GM21526 (cell line): ENCODE measurements at regions not wholly inside any gene's neighbourhood (a gene's known extent, or its start where the extent isn't known, plus 50 kb on each side); places are given as distances from the start of the nearest gene placed in this dataset.
A peak's percentile ranks its signal among the peaks of the same experiment; 100 is the strongest.

Source experiments
- ATAC-seq: cut with Tn5 transposase; IDR thresholded peaks from one replicate; pipeline ENCODE4 v1.9.1; 2021; ENCODE audit warnings: moderate library complexity; ENCODE audit not compliant: unreplicated experiment, low FRiP score

- ATAC-seq, result no peak
Observed at GRCh38 chr6:166754218-166755030, 127.4 kb upstream of the RPS6KA2 start.

DNA sequence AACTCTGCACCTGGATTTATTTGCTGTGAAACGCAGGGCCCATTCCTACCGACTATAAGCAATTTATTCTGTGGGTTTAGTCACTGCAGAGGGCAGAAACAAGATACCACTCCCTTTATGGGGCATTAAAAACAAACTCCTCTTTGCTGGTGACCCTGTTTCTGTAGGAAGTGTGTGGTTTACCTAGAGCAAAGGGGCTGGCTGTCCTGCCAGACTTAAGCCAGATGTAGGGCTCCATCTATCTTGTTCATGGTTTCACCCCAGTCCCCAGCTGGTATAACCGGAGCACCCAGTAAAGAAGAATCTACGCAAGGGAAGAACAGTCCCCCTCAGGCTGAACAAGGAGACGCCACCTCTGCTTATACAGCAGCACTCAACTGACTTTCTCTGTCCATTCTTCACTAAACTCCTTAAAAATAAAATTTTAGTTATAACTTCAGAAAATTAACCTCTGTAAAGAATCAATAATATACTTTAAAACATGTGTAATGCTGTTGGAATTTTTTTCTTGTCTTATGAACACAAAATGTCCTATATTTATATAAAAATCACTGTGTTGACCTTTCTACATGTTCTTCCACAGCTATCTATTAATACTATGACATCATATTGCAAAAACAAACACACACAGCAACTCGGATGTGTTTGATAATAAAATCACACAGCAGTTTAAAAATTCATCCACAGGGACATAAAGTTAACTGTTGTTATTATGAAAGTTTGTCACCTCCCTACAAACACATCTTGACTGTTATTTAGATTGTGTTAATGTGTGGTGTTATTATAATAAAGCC is 126.1 kb upstream of the RPS6KA2 start:
- no peak for ATAC-seq

DNA sequence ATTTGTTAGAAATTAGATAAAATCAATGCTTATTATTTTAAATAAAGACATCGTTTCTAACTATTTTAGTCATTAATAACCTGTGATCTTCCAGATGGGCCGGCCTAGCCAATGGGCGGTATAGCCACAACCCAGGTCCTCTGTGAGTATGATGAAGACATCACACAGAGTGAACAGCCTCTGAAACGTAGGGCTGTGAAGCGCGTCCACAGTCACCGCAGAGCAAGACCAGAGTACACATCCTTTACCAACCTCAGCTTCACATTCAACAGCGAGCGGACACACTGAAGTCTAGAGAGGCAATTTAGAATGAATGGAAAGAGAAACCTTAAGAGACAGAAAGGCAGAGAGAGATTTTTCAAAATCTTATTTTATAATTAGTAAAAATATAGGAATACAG is 125.0 kb upstream of the RPS6KA2 start:
- ATAC-seq, result peak; percentile 65

- peak; percentile 69 for ATAC-seq
Observed at GRCh38 chr6:166751051-166751595, 124.1 kb upstream of the RPS6KA2 start.

DNA sequence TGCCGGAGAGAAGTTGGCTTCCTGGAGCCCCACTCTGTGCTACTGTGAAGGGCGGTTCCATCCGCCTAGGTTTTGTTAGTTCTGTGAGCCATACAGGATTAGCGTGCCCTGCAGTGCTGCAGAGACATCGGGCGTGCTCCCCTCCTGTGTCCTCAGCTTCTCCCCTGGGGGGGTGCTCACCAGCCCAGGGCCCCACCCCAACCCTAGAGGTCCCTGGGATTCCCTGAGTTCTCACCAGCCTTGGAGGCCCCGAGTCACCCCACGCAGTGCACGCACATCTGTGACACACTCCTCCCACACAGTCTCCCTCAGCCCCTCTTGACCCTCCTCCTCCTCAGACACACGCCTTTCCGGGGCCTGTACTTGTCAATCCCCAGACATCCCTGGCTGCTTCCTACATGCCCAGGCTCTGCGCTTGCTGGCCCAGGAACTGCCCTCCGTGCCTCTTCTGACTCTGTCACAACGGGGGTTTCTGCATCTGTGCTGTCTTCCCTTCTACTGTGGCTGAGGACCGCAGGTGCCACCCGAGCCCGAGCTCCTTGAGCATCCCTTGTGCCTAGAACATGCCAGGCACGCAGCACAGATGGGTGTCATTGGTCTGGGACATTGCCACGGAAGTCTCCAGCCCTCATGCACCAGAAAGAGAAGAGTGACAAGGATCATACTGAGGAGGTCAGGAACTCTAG is 123.2 kb upstream of the RPS6KA2 start:
- ATAC-seq, result no peak

- ATAC-seq, result no peak
Observed at GRCh38 chr6:166749666-166750065, 122.6 kb upstream of the RPS6KA2 start.

DNA sequence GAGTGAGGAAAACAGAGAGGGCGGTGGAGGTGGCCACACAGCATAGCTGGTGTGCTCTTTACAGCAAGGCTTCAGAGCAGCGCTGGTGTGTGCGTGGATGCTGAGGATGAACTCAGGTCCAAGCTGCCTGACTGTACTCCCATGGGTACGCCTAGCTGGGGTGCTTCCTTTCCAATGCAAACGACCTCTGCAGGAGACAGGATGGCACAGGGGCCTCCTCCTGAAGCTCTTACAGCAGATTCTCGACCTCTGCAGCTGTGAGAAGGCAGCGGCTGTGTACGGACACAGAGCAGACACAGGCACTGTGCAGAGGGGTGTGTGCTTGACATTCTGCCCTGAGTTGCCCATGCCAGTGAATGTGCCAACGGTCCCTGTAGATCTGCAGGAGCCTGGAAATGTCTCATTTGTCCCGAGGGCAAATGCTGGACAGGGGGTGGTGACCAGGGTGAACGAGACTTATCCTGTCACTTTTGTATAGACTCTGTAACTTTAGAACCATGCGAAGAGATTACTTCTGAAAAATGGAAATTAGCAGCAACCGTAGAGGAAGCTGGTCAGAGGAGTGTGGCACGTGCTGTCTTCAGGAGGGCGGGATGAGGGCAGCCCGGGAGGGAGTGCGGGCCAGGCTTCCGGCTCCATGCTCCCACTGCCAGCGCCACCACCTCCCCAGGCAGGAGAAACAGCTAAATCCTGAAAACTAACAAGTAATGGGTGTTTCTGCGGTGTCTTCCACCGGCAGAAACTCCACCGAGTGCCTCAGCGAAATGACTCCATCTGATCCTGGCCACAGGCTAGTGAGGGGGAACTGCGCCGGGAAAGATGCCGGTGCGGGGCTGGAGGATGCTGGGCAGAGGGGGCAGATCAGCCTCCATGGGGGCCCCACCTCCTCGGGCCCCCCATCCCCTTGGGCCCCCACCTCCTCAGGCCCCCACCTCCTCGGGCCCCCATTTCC is 120.9 kb upstream of the RPS6KA2 start:
- ATAC-seq, result no peak

DNA sequence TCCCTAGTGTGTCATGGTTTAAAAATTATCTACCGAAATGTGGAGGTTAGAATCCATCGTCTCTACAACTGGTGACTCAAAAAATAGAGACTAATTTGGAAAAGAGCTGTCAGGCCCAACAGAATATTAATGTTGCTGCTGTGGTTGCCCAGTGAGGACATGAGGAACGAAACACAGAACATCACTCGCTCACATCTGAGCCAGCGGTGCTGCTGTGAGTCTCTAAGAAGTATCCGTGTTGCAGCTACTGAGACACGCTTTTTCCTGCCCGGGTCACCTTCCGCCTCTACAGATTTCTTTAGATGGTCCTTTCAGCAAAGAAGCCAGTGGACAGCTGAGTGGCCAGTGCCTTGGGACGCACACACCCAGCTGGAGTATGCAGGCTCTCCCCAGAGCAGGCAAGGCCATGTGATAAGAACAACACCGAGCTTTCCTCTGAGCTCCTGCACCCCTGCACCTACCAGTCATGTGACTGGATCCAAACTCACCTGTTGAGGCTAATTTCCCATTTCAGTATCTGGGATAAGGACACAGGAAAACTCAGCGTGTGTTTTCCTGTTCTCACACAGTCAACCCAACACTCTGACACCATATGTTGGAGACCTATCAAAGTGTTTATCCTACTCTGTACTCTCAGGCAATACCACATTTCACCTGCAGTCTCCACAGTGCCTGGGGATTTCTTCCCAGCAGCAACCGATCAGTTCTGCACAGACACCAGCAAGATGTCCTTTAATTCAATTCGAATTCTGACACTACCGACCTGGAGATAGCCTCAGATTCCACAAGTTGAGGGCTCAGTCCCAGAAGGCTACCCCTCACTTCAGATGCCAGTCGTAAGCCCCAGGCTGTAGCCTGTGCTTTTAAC is 119.0 kb upstream of the RPS6KA2 start:
- no peak for ATAC-seq

- no peak for ATAC-seq
Observed at GRCh38 chr6:166744223-166745134, 117.4 kb upstream of the RPS6KA2 start.

- no peak for ATAC-seq
Observed at GRCh38 chr6:166743406-166744222, 116.6 kb upstream of the RPS6KA2 start.

- no peak for ATAC-seq
Observed at GRCh38 chr6:166742981-166743380, 115.9 kb upstream of the RPS6KA2 start.

GRCh38 chr6:166739976-166740318 is 112.9 kb upstream of the RPS6KA2 start:
- ATAC-seq, result no peak

GRCh38 chr6:166739117-166739975 is 112.3 kb upstream of the RPS6KA2 start:
- ATAC-seq, result no peak

DNA sequence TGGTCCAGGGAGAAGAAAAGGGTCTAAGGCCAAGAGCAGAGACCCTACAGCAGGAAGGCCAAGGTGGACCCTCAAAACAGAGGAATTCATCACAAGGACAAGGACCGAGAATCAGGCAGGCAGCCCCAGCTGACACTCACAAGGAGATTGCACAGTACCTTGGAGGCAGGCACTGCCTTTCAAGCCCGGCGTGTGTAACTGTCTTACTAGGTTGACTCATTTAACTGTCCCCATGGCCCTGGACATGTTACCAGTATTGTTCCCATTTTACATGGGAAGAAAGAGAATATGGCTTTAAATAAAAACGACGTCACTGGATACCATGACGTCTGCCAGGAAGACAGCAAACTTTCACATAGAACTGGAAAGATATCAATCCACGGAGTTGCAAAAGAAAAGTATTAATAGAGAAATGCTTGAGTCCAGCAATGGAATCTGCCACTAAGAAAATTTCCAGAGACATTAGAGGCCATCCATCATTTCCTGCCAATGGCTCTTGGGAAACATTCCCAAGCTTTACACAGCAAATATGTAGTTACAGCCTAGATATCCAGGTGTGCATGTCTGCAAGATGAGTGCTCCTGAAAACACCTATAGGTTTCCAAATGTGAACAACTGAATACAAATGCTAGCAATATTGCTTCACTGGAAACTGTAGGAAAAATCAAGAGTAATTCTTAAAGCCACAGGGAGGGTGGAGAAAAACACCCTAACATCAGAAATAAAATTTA is 111.5 kb upstream of the RPS6KA2 start:
- ATAC-seq, result no peak

DNA sequence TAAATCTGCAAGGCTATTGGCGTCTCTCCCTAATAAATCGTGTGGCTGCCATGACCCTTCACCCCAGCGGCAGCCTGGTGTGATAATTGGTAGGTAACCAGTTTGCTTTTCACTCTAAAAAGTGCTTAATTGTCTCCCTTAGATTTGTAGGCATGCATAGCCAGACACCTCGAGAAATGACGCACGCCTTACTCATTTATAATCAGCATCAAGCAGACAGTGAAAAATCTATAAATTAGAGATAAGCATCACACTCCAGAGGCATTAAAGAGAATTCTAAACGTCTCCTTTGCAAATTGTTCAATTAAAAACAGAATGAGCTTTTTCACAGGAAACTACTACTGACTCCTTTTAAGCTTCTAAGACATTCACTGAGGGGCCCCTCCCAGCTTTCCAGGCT is 110.2 kb upstream of the RPS6KA2 start:
- no peak for ATAC-seq

GRCh38 chr6:166736634-166737033 is 109.6 kb upstream of the RPS6KA2 start:
- no peak for ATAC-seq
